Karpas-422 (cell line): ENCODE measurements at regions not wholly inside any gene's neighbourhood (a gene's known extent, or its start where the extent isn't known, plus 50 kb on each side); places are given as distances from the start of the nearest gene placed in this dataset.
"Not testable (repeated sequence)": the region's sequence is repeated elsewhere in the genome, so short reads cannot be mapped to it uniquely, and the experiment has no call there.

Experiments used
- DNase-seq: peaks from one replicate; pipeline ENCODE4 v3.0.0-alpha.2; 2015
- H2AFZ ChIP-seq: fragments of 200-600 bp; sonication (generic); 2 replicates; pipeline ENCODE4 v1.6.1; 2014; ENCODE audit warnings: antibody characterized with exemption, low read length, mixed read lengths
- H3K27ac ChIP-seq: fragments of 200-600 bp; sonication (generic); 2 replicates; pipeline ENCODE4 v1.5.1; 2014; ENCODE audit warnings: mild to moderate bottlenecking, low read length, moderate library complexity
- H3K27me3 ChIP-seq: fragments of 200-600 bp; sonication (generic); 2 replicates; pipeline ENCODE4 v1.6.1; 2014; ENCODE audit warnings: low read length, mixed read lengths
- H3K36me3 ChIP-seq: fragments of 200-600 bp; sonication (generic); 2 replicates; pipeline ENCODE4 v1.6.1; 2014; ENCODE audit warnings: low read length, mixed read lengths; ENCODE audit not compliant: insufficient read depth
- H3K4me1 ChIP-seq: fragments of 200-600 bp; sonication (generic); 2 replicates; pipeline ENCODE4 v1.6.1; 2014; ENCODE audit warnings: mild to moderate bottlenecking, low read length, mixed read lengths
- H3K4me2 ChIP-seq: fragments of 200-600 bp; sonication (generic); 2 replicates; pipeline ENCODE4 v1.6.1; 2014; ENCODE audit warnings: low read length, low read depth, mild to moderate bottlenecking; ENCODE audit not compliant: poor library complexity, severe bottlenecking
- H3K4me3 ChIP-seq: fragments of 200-600 bp; sonication (generic); 2 replicates; pipeline ENCODE4 v1.5.1; 2014; ENCODE audit warnings: mild to moderate bottlenecking, antibody characterized with exemption, low read length, mixed read lengths
- H3K79me2 ChIP-seq: fragments of 200-600 bp; sonication (generic); 2 replicates; pipeline ENCODE4 v1.6.1; 2014; ENCODE audit warnings: mild to moderate bottlenecking, low read length, mixed read lengths
- H3K9ac ChIP-seq: fragments of 200-600 bp; sonication (generic); 2 replicates; pipeline ENCODE4 v1.6.0; 2014; ENCODE audit warnings: low read length
- H3K9me2 ChIP-seq: fragments of 200-600 bp; sonication (generic), shearing (Covaris generic); replicated peaks from 2 replicates; pipeline ENCODE4 v1.6.0; 2014; ENCODE audit warnings: mild to moderate bottlenecking, low read length, moderate library complexity; ENCODE audit not compliant: insufficient read depth
- H3K9me3 ChIP-seq: fragments of 300-700, 200-600 bp; sonication (generic); 2 replicates; pipeline ENCODE4 v1.6.1; 2014; ENCODE audit warnings: low read length, mixed read lengths
- H4K20me1 ChIP-seq: fragments of 200-600 bp; sonication (generic); 2 replicates; pipeline ENCODE4 v1.6.1; 2014; ENCODE audit warnings: mild to moderate bottlenecking, antibody characterized with exemption, low read length, low read depth; ENCODE audit not compliant: insufficient read depth

GRCh38 chr18:30814446-30814845 is 228.1 kb downstream of the DSC3 start:
- no peaks in the 10 kb centered on the region for H3K79me2 ChIP-seq
- H3K36me3 ChIP-seq: no peaks in the 10 kb centered on the region
- no peak for DNase-seq
- H3K9me3 ChIP-seq: no peaks in the 10 kb centered on the region
- no peak overlapping the region for H3K9ac ChIP-seq
- H3K27me3 ChIP-seq: no peaks in the 10 kb centered on the region
- no peaks in the 10 kb centered on the region for H4K20me1 ChIP-seq
- no peak overlapping the region for H3K27ac ChIP-seq
- no peak overlapping the region for H3K4me2 ChIP-seq
- no peak overlapping the region for H2AFZ ChIP-seq
- H3K4me3 ChIP-seq: no peak overlapping the region
- H3K9me2 ChIP-seq: no peaks in the 10 kb centered on the region
- no peaks in the 10 kb centered on the region for H3K4me1 ChIP-seq

DNA sequence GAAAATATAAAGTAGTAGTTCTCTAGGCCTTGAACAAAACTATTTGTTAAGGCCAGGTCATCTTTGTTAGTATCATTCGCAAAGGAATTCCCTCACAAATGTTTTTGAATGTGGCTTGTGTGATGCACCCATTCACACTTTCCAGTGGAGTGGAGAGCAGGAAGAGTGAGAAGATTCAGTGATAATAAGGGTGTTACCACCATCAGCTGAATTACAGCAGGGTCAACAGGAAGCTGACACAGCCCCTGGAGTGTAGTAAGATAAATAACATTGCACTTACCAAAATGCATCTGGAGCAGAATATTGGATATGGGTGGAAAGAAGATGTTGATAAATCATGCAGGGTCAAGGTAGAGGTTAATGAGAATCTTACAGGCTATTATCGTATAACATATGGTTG is 231.0 kb downstream of the DSC3 start:
- Histone ChIP-seq H3K27ac (no peak overlapping the region), H3K4me1 (no peaks in the 10 kb centered on the region), H4K20me1 (no peaks in the 10 kb centered on the region), H3K4me3 (no peak overlapping the region), H3K36me3 (no peaks in the 10 kb centered on the region), H3K79me2 (no peaks in the 10 kb centered on the region), H2AFZ (no peak overlapping the region), H3K9me3 (no peaks in the 10 kb centered on the region), H3K9ac (no peak overlapping the region), H3K9me2 (no peaks in the 10 kb centered on the region; the same call in 1 of the 2 replicates), H3K27me3 (no peaks in the 10 kb centered on the region), H3K4me2 (no peak overlapping the region)
- no peak for DNase-seq

- Histone ChIP-seq H3K4me1 (no peaks in the 10 kb centered on the region), H3K36me3 (no peaks in the 10 kb centered on the region), H3K27ac (no peak overlapping the region), H3K9ac (no peak overlapping the region), H2AFZ (no peak overlapping the region), H3K9me2 (no peaks in the 10 kb centered on the region; the same call in 1 of the 2 replicates), H3K4me3 (no peak overlapping the region), H4K20me1 (no peaks in the 10 kb centered on the region), H3K79me2 (no peaks in the 10 kb centered on the region), H3K9me3 (no peaks in the 10 kb centered on the region), H3K27me3 (no peaks in the 10 kb centered on the region), H3K4me2 (no peak overlapping the region)
- no peak for DNase-seq
Observed at GRCh38 chr18:30810580-30810979, 232.0 kb downstream of the DSC3 start.

GRCh38 chr18:30806823-30807222 is 235.7 kb downstream of the DSC3 start:
- no peaks in the 10 kb centered on the region for H3K36me3 ChIP-seq
- no peaks in the 10 kb centered on the region for H3K4me1 ChIP-seq
- no peaks in the 10 kb centered on the region for H3K79me2 ChIP-seq

GRCh38 chr18:30800800-30801199 is 241.7 kb downstream of the DSC3 start:
- no peak for DNase-seq
- no peaks in the 10 kb centered on the region for H3K9me3 ChIP-seq
- H3K4me2 ChIP-seq: no peak overlapping the region
- no peak overlapping the region for H3K4me3 ChIP-seq
- no peak overlapping the region for H3K9ac ChIP-seq
- H3K27ac ChIP-seq: no peak overlapping the region
- no peaks in the 10 kb centered on the region for H3K9me2 ChIP-seq
- no peaks in the 10 kb centered on the region for H3K36me3 ChIP-seq
- H3K4me1 ChIP-seq: no peaks in the 10 kb centered on the region
- H2AFZ ChIP-seq: no peak overlapping the region
- no peaks in the 10 kb centered on the region for H3K79me2 ChIP-seq
- no peaks in the 10 kb centered on the region for H4K20me1 ChIP-seq
- H3K27me3 ChIP-seq: no peaks in the 10 kb centered on the region

More at GRCh38 chr18:30806823-30807222, 235.7 kb downstream of the DSC3 start:
- H3K4me3 ChIP-seq: no peak overlapping the region
- no peak overlapping the region for H3K4me2 ChIP-seq
- H3K27me3 ChIP-seq: no peaks in the 10 kb centered on the region
- no peak for DNase-seq
- no peak overlapping the region for H3K9ac ChIP-seq
- no peak overlapping the region for H3K27ac ChIP-seq
- H3K9me3 ChIP-seq: no peaks in the 10 kb centered on the region
- H3K9me2 ChIP-seq: no peaks in the 10 kb centered on the region; the same call in 1 of the 2 replicates
- no peak overlapping the region for H2AFZ ChIP-seq
- H4K20me1 ChIP-seq: no peaks in the 10 kb centered on the region

GRCh38 chr18:30792051-30792450 is 250.5 kb downstream of the DSC3 start:
- Histone ChIP-seq H3K4me1 (no peaks in the 10 kb centered on the region), H3K4me3 (no peak overlapping the region), H3K79me2 (no peaks in the 10 kb centered on the region), H3K27me3 (no peaks in the 10 kb centered on the region), H3K9ac (no peak overlapping the region), H3K9me2 (no peaks in the 10 kb centered on the region), H3K36me3 (no peaks in the 10 kb centered on the region), H3K9me3 (no peaks in the 10 kb centered on the region), H4K20me1 (no peaks in the 10 kb centered on the region), H3K4me2 (no peak overlapping the region), H2AFZ (no peak overlapping the region), H3K27ac (no peak overlapping the region)
- DNase-seq: no peak

DNA sequence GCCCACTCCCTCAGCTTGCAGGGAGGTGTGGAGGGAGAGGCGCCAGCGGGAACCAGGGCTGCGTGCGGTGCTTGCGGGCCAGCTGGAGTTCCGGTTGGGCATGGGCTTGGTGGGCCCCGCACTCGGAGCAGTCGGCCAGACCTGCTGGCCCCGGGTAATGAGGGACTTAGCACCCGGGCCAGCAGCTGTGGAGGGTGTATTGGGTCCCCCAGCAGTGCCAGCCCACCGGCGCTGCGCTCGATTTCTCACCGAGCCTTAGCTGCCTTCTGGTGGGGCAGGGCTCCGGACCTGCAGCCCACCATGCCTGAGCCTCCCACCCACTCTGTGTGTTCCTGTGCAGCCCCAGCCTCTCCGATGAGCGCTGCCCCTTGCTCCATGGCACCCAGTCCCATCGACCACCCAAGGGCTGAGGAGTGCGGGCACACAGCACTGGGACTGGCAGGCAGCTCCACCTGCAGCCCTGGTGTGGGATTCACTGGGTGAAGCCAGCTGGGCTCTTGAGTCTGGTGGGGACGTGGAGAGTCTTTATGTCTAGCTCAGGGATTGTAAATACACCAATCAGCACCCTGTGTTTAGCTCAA is 254.0 kb downstream of the DSC3 start:
- not testable (repeated sequence) for H3K79me2 ChIP-seq, H3K9ac ChIP-seq, DNase-seq, H3K36me3 ChIP-seq, H3K4me1 ChIP-seq, H4K20me1 ChIP-seq, H2AFZ ChIP-seq, H3K4me3 ChIP-seq, H3K4me2 ChIP-seq, H3K27me3 ChIP-seq, H3K9me3 ChIP-seq, H3K27ac ChIP-seq, H3K9me2 ChIP-seq

DNA sequence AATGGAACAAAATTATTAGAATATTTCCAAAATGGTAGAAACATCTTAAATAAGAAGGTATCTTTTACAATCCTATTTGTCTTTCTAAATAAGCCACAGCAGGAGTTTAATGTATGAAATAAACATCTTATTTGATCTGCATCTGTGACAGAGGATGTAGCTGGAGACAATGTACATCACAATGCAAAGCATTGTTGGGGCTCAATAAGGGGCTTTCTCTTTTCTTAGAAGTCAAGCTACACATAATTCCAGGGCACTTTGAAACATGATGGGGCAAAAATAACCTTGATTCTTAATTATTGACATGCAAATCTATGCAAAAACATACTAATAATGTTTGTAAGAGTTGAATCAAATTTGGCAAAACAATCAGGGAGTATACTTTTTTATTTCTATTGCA is 255.1 kb downstream of the DSC3 start:
- Histone ChIP-seq H4K20me1 (no peaks in the 10 kb centered on the region), H3K4me2 (no peak overlapping the region), H2AFZ (no peak overlapping the region), H3K36me3 (no peaks in the 10 kb centered on the region), H3K4me1 (no peaks in the 10 kb centered on the region), H3K4me3 (no peak overlapping the region), H3K27ac (no peak overlapping the region), H3K9me2 (no peaks in the 10 kb centered on the region), H3K9ac (no peak overlapping the region), H3K27me3 (no peaks in the 10 kb centered on the region), H3K9me3 (no peaks in the 10 kb centered on the region), H3K79me2 (no peaks in the 10 kb centered on the region)
- DNase-seq: no peak

DNA sequence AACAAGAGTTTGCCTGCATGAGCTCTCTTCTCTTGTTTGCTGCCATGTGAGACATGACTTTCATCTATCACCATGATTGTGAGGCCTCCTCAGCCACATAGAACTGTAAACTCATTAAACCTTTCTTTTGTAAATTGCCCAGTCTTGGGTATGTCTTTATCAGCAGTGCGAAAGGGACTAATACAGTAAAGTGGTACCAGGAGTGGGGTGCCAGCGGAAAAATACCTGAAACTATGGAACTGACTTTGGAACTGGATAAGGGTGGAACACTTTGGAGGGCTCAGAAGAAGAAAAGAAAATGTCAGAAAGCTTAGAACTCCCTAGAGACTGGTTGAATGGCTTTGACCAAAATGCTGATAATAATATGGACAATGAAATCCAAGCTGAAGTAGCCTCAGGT is 260.9 kb downstream of the DSC3 start:
- no peaks in the 10 kb centered on the region; the same call in 1 of the 2 replicates for H3K9me3 ChIP-seq
- H3K9me2 ChIP-seq: no peaks in the 10 kb centered on the region
- H3K4me1 ChIP-seq: no peaks in the 10 kb centered on the region
- no peak overlapping the region for H3K27ac ChIP-seq
- no peak overlapping the region for H3K4me3 ChIP-seq
- H3K4me2 ChIP-seq: no peak overlapping the region
- H2AFZ ChIP-seq: no peak overlapping the region
- H4K20me1 ChIP-seq: no peaks in the 10 kb centered on the region
- no peaks in the 10 kb centered on the region for H3K36me3 ChIP-seq
- H3K9ac ChIP-seq: no peak overlapping the region
- no peak for DNase-seq
- H3K27me3 ChIP-seq: no peaks in the 10 kb centered on the region
- H3K79me2 ChIP-seq: no peaks in the 10 kb centered on the region
